ENCODE measurements at regions not wholly inside any gene's neighbourhood (a gene's known extent, or its start where the extent isn't known, plus 50 kb on each side); places are given as distances from the start of the nearest gene placed in this dataset.

- TF ChIP-seq CTCF (IDR thresholded peaks at IDR 0.05) (no peak), POLR2A (IDR thresholded peaks at IDR 0.05) (no peak), EP300 (IDR thresholded peaks at IDR 0.05) (no peak)
Observed at GRCh38 chr3:190721330-190721729, 141.2 kb downstream of the GMNC start.

Data from ovary (tissue), 3 donors.